NB4 (cell line): ENCODE measurements at regions not wholly inside any gene's neighbourhood (a gene's known extent, or its start where the extent isn't known, plus 50 kb on each side); places are given as distances from the start of the nearest gene placed in this dataset.

ENCODE experiments used
- MYC ChIP-seq: IDR thresholded peaks from 2 replicates; pipeline ENCODE4 v1.6.1; 2011; ENCODE audit warnings: low read depth, low read length
- TF ChIP-seq, protein P1 (sequence below): IDR thresholded peaks from one replicate; pipeline ENCODE4 v1.5.1; 2012; ENCODE audit warnings: low read depth, low read length

DNA sequence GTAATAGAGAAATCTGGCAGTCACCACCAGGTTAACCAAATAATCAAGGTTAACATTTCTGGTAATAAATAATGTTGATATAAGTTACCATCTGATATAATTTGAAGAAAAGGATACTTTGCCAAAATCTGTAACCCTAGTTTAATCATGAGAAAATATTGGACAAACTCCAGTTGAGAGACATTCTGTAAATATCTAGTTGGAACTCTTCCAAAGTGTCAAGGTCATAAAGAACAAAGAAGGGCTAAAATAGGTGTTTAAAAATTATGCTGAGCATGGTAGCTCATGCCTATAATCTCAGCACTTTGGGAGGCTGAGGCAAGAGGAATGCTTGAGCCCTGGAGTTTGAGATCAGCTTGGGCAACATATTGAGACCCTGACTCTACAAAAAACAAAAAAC is 253.3 kb downstream of the MRPS30 start:
- TF ChIP-seq, protein P1, sequence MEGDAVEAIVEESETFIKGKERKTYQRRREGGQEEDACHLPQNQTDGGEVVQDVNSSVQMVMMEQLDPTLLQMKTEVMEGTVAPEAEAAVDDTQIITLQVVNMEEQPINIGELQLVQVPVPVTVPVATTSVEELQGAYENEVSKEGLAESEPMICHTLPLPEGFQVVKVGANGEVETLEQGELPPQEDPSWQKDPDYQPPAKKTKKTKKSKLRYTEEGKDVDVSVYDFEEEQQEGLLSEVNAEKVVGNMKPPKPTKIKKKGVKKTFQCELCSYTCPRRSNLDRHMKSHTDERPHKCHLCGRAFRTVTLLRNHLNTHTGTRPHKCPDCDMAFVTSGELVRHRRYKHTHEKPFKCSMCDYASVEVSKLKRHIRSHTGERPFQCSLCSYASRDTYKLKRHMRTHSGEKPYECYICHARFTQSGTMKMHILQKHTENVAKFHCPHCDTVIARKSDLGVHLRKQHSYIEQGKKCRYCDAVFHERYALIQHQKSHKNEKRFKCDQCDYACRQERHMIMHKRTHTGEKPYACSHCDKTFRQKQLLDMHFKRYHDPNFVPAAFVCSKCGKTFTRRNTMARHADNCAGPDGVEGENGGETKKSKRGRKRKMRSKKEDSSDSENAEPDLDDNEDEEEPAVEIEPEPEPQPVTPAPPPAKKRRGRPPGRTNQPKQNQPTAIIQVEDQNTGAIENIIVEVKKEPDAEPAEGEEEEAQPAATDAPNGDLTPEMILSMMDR, result no peak
- no peak for TF ChIP-seq MYC
